Hepatocyte (in vitro differentiated cells): ENCODE measurements at regions not wholly inside any gene's neighbourhood (a gene's known extent, or its start where the extent isn't known, plus 50 kb on each side); places are given as distances from the start of the nearest gene placed in this dataset.

Source experiments
- DNase-seq: peaks from one replicate; pipeline ENCODE4 v3.0.0-alpha.2; 2016; ENCODE audit warnings: low spot score
- H2AFZ ChIP-seq: fragments of 200-600 bp; sonication (generic); 2 replicates; pipeline ENCODE4 v1.6.0; 2016; ENCODE audit warnings: antibody characterized with exemption, mild to moderate bottlenecking
- H3K27ac ChIP-seq: fragments of 200-600 bp; sonication (generic); 2 replicates; pipeline ENCODE4 v1.5.1; 2016; ENCODE audit warnings: mild to moderate bottlenecking
- H3K27me3 ChIP-seq: fragments of 200-600 bp; sonication (generic); 2 replicates; pipeline ENCODE4 v1.6.1; 2016
- H3K36me3 ChIP-seq: fragments of 200-600 bp; sonication (generic); replicated peaks from 2 replicates; pipeline ENCODE4 v1.5.1; 2016; ENCODE audit warnings: low read depth; ENCODE audit not compliant: insufficient read depth
- H3K4me1 ChIP-seq: fragments of 200-600 bp; sonication (generic); 2 replicates; pipeline ENCODE4 v1.5.1; 2016; ENCODE audit warnings: mild to moderate bottlenecking, moderate library complexity; ENCODE audit not compliant: insufficient read depth
- H3K4me2 ChIP-seq: fragments of 200-600 bp; sonication (generic); 2 replicates; pipeline ENCODE4 v1.6.0; 2016
- H3K4me3 ChIP-seq: fragments of 200-600 bp; sonication (generic); 2 replicates; pipeline ENCODE4 v1.5.1; 2016; ENCODE audit warnings: mild to moderate bottlenecking
- H3K79me2 ChIP-seq: fragments of 200-600 bp; sonication (generic); 2 replicates; pipeline ENCODE4 v1.6.0; 2017; ENCODE audit warnings: mild to moderate bottlenecking
- H3K9me2 ChIP-seq: fragments of 200-600 bp; sonication (generic); replicated peaks from 2 replicates; pipeline ENCODE4 v1.6.0; 2017; ENCODE audit warnings: mild to moderate bottlenecking; ENCODE audit not compliant: insufficient read depth
- H3K9me3 ChIP-seq: fragments of 200-600 bp; sonication (generic); 2 replicates; pipeline ENCODE4 v1.5.1; 2016; ENCODE audit warnings: low read depth, mild to moderate bottlenecking
- H4K20me1 ChIP-seq: fragments of 200-600 bp; sonication (generic); 2 replicates; pipeline ENCODE4 v1.6.0; 2016; ENCODE audit warnings: mild to moderate bottlenecking; ENCODE audit not compliant: insufficient read depth, poor library complexity, severe bottlenecking
- EZH2 ChIP-seq: fragments of 200-600 bp; sonication (generic); IDR thresholded peaks from 2 replicates; pipeline ENCODE4 v1.6.1; 2016; ENCODE audit warnings: antibody characterized with exemption, mild to moderate bottlenecking, borderline replicate concordance
- EZH2phosphoT487 ChIP-seq: fragments of 200-600 bp; sonication (generic); IDR thresholded peaks from one replicate; pipeline ENCODE4 v1.6.1; 2018; ENCODE audit warnings: antibody characterized with exemption, mild to moderate bottlenecking, low read depth, moderate library complexity; ENCODE audit not compliant: unreplicated experiment, severe bottlenecking
- WGBS: methylation state at CpG from one replicate; pipeline ENCODE4 v1.1.6; 2016; ENCODE audit warnings: low lambda C conversion rate; ENCODE audit errors: missing lambda C conversion rate; 5-methylcytosine and 5-hydroxymethylcytosine counted together
- TF ChIP-seq, protein P1 (sequence below): fragments of 200-600 bp; sonication (generic); IDR thresholded peaks from 2 replicates; pipeline ENCODE4 v1.5.1; 2016; ENCODE audit warnings: antibody characterized with exemption, mild to moderate bottlenecking; ENCODE audit not compliant: poor library complexity

DNA sequence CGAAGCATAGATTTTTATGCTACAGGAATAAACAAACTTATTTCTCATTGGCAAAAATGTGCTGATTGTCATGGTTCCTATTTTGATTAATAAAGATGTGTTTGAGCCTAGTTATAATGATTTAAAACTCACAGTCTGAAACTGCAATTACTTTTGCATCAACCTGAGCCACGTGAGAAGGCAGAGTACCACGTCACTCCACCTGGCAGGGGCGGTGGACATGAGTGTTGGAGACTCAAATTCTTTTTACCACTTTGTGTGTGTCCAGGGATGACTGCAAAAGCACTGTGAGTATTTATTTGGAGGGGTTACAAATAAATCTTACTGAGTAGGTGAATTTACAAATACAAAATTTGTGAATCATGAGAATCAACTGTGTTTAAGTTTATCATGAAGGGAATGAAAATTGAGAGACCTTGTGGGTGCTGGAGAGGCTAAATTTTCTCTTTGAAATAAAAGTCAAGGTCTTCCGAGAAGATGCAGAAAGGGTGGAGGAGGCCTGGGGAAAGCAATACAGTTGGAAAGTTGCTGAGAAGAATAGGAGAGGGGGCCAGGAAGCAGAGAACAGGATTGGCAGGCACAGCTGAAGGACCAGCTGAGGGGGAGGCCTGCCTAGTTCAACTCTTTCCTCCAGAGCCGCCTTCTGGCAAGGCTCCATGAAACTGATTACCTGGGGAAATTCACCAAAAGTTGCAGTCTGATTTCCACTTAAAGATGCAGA lies 316.4 kb downstream of the MYCN start:
- 95% methylated on average over 6 of the region's 6 CpGs for WGBS
- DNase-seq = no peak
- Histone ChIP-seq H3K4me1 (peaks cover 4% of the 10 kb centered on the region), H3K27ac (no peak overlapping the region), H2AFZ (no peak overlapping the region), H3K79me2 (no peaks in the 10 kb centered on the region), H3K4me3 (no peak overlapping the region), H4K20me1 (no peaks in the 10 kb centered on the region), H3K36me3 (no peaks in the 10 kb centered on the region), H3K4me2 (no peak overlapping the region), H3K9me2 (no peaks in the 10 kb centered on the region), H3K9me3 (no peaks in the 10 kb centered on the region), H3K27me3 (no peaks in the 10 kb centered on the region)
- no peak for TF ChIP-seq EZH2phosphoT487
- TF ChIP-seq, protein P1, sequence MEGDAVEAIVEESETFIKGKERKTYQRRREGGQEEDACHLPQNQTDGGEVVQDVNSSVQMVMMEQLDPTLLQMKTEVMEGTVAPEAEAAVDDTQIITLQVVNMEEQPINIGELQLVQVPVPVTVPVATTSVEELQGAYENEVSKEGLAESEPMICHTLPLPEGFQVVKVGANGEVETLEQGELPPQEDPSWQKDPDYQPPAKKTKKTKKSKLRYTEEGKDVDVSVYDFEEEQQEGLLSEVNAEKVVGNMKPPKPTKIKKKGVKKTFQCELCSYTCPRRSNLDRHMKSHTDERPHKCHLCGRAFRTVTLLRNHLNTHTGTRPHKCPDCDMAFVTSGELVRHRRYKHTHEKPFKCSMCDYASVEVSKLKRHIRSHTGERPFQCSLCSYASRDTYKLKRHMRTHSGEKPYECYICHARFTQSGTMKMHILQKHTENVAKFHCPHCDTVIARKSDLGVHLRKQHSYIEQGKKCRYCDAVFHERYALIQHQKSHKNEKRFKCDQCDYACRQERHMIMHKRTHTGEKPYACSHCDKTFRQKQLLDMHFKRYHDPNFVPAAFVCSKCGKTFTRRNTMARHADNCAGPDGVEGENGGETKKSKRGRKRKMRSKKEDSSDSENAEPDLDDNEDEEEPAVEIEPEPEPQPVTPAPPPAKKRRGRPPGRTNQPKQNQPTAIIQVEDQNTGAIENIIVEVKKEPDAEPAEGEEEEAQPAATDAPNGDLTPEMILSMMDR = no peak
- TF ChIP-seq EZH2 = no peak

GRCh38 chr2:16255120-16255519 lies 314.8 kb downstream of the MYCN start:
- no peaks in the 10 kb centered on the region for H3K9me3 ChIP-seq
- H3K4me1 ChIP-seq = peaks cover 5% of the 10 kb centered on the region
- no peak overlapping the region for H2AFZ ChIP-seq
- H3K4me2 ChIP-seq = no peak overlapping the region
- no peak overlapping the region for H3K27ac ChIP-seq
- no peak overlapping the region for H3K4me3 ChIP-seq
- no peak for DNase-seq
- H3K79me2 ChIP-seq = no peaks in the 10 kb centered on the region
- TF ChIP-seq EZH2 (no peak), EZH2phosphoT487 (no peak)
- TF ChIP-seq, protein P1 = no peak
- no peaks in the 10 kb centered on the region for H3K9me2 ChIP-seq
- WGBS = 94% methylated on average over 4 of the region's 4 CpGs
- H3K27me3 ChIP-seq = no peaks in the 10 kb centered on the region
- no peaks in the 10 kb centered on the region for H3K36me3 ChIP-seq
- no peaks in the 10 kb centered on the region for H4K20me1 ChIP-seq

GRCh38 chr2:16254356-16254965 lies 314.1 kb downstream of the MYCN start:
- H3K79me2 ChIP-seq = no peaks in the 10 kb centered on the region
- H2AFZ ChIP-seq = no peak overlapping the region
- WGBS = 55% methylated on average over 3 of the region's 3 CpGs
- H3K4me1 ChIP-seq = peaks cover 5% of the 10 kb centered on the region
- H3K36me3 ChIP-seq = no peaks in the 10 kb centered on the region
- DNase-seq = no peak
- no peaks in the 10 kb centered on the region for H4K20me1 ChIP-seq
- no peak overlapping the region for H3K4me3 ChIP-seq
- TF ChIP-seq, protein P1 = no peak
- TF ChIP-seq EZH2phosphoT487 = no peak
- TF ChIP-seq EZH2 = no peak
- H3K27ac ChIP-seq = no peak overlapping the region
- H3K27me3 ChIP-seq = no peaks in the 10 kb centered on the region
- no peaks in the 10 kb centered on the region for H3K9me2 ChIP-seq
- H3K9me3 ChIP-seq = no peaks in the 10 kb centered on the region
- no peak overlapping the region for H3K4me2 ChIP-seq
